Lung (tissue), 11 donors: ENCODE measurements at regions not wholly inside any gene's neighbourhood (a gene's known extent, or its start where the extent isn't known, plus 50 kb on each side); places are given as distances from the start of the nearest gene placed in this dataset.

ENCODE experiments used
- ATAC-seq: fragments of 200-7000 bp; cut with Tn5 transposase; one replicate; pipeline ENCODE4 v1.9.1; 2020; ENCODE audit warnings: moderate number of reproducible peaks; ENCODE audit not compliant: insufficient read depth, low FRiP score
- DNase-seq, 3 donors: peaks; one replicate each; pipeline ENCODE4 v3.0.0-alpha.2; 2013 to 2017
- H3K27ac ChIP-seq, 2 donors: one replicate each; pipeline ENCODE4 v1.5.1; 2013; ENCODE audit warnings: mild to moderate bottlenecking in 2 of 2, moderate library complexity in 2 of 2, control low read depth in 1 of 2, inconsistent platforms in 1 of 2, low read depth in 1 of 2, low read length in 1 of 2
- H3K27me3 ChIP-seq, 3 donors: one replicate each; pipeline ENCODE4 v1.5.1; 2013; ENCODE audit warnings: low read length in 2 of 3; ENCODE audit not compliant: control insufficient read depth in 3 of 3, insufficient read depth in 3 of 3
- H3K36me3 ChIP-seq, 4 donors: one replicate each; pipeline ENCODE4 v1.5.1; 2013; ENCODE audit warnings: low read length in 4 of 4, mild to moderate bottlenecking in 1 of 4, moderate library complexity in 1 of 4; ENCODE audit not compliant: control insufficient read depth in 4 of 4, insufficient read depth in 4 of 4
- H3K4me1 ChIP-seq, 5 donors: one replicate each; pipeline ENCODE4 v1.5.1; 2013; ENCODE audit warnings: low read length in 5 of 5, mild to moderate bottlenecking in 2 of 5, moderate library complexity in 1 of 5; ENCODE audit not compliant: control insufficient read depth in 5 of 5, insufficient read depth in 5 of 5
- H3K4me3 ChIP-seq: one replicate; pipeline ENCODE4 v1.5.1; 2013; ENCODE audit warnings: mild to moderate bottlenecking, control low read depth, moderate library complexity
- H3K9ac ChIP-seq, 2 donors: one replicate each; pipeline ENCODE4 v1.5.1; 2013; ENCODE audit warnings: low read length in 2 of 2, control low read depth in 1 of 2; ENCODE audit not compliant: insufficient read depth in 1 of 2
- H3K9me3 ChIP-seq, 4 donors: one replicate each; pipeline ENCODE4 v1.5.1; 2013; ENCODE audit warnings: low read length in 3 of 4, mild to moderate bottlenecking in 1 of 4, moderate library complexity in 1 of 4; ENCODE audit not compliant: control insufficient read depth in 4 of 4, insufficient read depth in 3 of 4
- WGBS, 2 donors: extraction: QIAGEN DNeasy Blood & Tissue Kit; methylation state at CpG; one replicate each; pipeline ENCODE4 v1.1.7; 2013; 5-methylcytosine and 5-hydroxymethylcytosine counted together
- TF ChIP-seq, protein P1 (sequence below): IDR thresholded peaks from 2 replicates; pipeline ENCODE4 v1.5.1; 2012; ENCODE audit warnings: mild to moderate bottlenecking; ENCODE audit errors: control extremely low read depth, extremely low read depth
- donor health status: control.
- donor health status: control.
- donor health status: Bipolar disorder and iron deficiency.
- donor health status: healthy.
- donor health status: DM: yes; HTN: yes; CAD: no.

DNA sequence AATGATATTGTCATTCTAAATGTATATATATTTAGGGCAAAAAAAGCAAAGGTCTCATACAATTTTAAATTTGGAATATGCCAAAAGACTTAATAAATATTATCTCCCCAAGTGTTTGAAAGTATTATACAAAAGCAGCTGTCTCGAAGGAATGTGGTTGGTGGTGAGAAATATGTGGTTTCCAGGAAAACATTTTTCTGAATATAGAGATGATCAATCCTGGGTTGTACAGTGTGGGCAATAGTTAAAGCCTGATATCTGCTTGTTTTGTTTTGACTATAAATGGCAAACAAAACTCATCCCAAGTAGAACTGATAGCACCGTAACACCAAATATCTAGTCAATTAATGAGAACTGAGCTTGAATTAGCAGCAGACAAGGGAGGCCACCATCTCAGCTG lies 391.8 kb upstream of the CD180 start:
- Histone ChIP-seq H3K4me3 (no peak overlapping the region), H3K9me3 (no peaks in the 10 kb centered on the region), H3K9ac (no peak overlapping the region), H3K4me1 (peaks cover 0 to 5% (median 0%) of the 10 kb centered on the region in 5 donors), H3K27me3 (no peaks in the 10 kb centered on the region), H3K27ac (no peak overlapping the region), H3K36me3 (no peaks in the 10 kb centered on the region)
- WGBS, 2 donors: 48 to 80% methylated on average over 2 of the region's 2 CpGs
- DNase-seq: no peak
- TF ChIP-seq, protein P1, sequence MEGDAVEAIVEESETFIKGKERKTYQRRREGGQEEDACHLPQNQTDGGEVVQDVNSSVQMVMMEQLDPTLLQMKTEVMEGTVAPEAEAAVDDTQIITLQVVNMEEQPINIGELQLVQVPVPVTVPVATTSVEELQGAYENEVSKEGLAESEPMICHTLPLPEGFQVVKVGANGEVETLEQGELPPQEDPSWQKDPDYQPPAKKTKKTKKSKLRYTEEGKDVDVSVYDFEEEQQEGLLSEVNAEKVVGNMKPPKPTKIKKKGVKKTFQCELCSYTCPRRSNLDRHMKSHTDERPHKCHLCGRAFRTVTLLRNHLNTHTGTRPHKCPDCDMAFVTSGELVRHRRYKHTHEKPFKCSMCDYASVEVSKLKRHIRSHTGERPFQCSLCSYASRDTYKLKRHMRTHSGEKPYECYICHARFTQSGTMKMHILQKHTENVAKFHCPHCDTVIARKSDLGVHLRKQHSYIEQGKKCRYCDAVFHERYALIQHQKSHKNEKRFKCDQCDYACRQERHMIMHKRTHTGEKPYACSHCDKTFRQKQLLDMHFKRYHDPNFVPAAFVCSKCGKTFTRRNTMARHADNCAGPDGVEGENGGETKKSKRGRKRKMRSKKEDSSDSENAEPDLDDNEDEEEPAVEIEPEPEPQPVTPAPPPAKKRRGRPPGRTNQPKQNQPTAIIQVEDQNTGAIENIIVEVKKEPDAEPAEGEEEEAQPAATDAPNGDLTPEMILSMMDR: no peak
- no peak for ATAC-seq

DNA sequence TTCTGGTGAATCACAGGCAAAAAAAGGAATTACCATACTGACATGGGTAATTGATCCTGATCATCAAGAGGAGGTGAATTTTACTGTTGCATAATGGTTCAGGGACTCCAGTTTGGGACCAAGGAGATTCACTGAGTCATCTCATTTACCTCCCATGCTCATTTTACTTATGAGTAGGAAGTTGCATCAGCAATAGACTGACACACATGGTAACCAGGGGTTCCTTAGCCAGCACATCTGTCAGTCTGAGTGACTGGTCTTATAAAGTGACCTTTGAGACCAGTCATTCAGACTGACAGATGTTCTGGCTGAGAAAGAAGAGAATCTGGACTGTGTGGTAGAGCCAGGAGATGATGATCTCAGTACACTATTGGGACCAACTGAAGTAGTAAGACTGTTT lies 384.6 kb upstream of the CD180 start:
- no peaks in the 10 kb centered on the region for H3K9me3 ChIP-seq
- H3K4me1 ChIP-seq: peaks cover 0 to 8% (median 5%) of the 10 kb centered on the region in 5 donors
- no peaks in the 10 kb centered on the region for H3K36me3 ChIP-seq
- ATAC-seq (no peak), DNase-seq (no peak)
- TF ChIP-seq, protein P1: no peak
- H3K27ac ChIP-seq: no peak overlapping the region
- no peak overlapping the region for H3K9ac ChIP-seq
- no peaks in the 10 kb centered on the region for H3K27me3 ChIP-seq
- no peak overlapping the region for H3K4me3 ChIP-seq

DNA sequence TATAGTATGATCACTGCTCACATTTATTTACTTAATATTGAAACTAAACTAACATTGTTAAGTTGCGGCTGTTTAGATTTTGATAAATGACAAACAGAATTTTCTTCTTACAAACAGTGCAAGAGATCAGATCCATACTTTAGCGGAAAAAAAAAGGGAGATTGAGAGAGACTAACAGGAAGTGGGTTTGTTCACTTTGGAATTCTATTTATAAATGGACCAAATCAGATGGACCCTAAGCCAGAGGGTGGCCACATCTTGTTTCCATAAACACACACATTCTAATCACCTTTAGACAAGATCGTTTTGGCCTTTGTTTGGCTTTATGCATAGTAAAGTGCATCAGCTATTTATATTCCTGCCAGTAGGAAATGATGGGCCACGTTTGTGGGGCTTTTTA lies 381.4 kb upstream of the CD180 start:
- no peak for ATAC-seq
- H3K27me3 ChIP-seq: no peaks in the 10 kb centered on the region
- H3K36me3 ChIP-seq: no peaks in the 10 kb centered on the region
- H3K4me1 ChIP-seq: peaks cover 0 to 11% (median 5%) of the 10 kb centered on the region in 5 donors
- peak in 2 of 3 donors; percentile 60 to 70 for DNase-seq
- H3K9ac ChIP-seq: no peak overlapping the region
- 52 to 62% methylated on average over 4 of the region's 4 CpGs for WGBS, 2 donors
- TF ChIP-seq, protein P1: no peak
- H3K27ac ChIP-seq: no peak overlapping the region
- H3K4me3 ChIP-seq: no peak overlapping the region
- H3K9me3 ChIP-seq: peaks cover 0 to 11% (median 4%) of the 10 kb centered on the region in 4 donors

DNA sequence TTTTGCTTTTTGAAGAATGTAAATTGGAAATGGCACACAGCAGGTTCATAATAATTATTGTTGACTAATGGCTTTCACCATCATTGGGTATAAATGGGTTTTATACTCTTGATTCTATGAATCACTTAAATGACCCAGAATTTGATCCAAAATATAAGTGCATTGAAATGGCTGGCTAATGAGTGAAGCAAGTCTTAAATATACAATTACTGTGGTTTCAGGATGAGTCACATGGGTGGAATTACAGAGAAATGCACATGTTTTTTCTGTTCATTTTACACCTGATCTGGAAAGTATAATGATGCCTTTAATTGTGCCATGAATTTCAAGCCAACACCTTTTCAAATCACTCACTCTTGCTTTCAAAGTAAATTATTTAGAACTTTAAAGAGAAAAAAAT lies 380.8 kb upstream of the CD180 start:
- ATAC-seq: no peak
- Histone ChIP-seq H3K9ac (no peak overlapping the region), H3K27ac (no peak overlapping the region), H3K36me3 (no peaks in the 10 kb centered on the region), H3K9me3 (peaks cover 0 to 11% (median 5%) of the 10 kb centered on the region in 4 donors), H3K27me3 (no peaks in the 10 kb centered on the region), H3K4me3 (no peak overlapping the region), H3K4me1 (peaks cover 0 to 11% (median 5%) of the 10 kb centered on the region in 5 donors)
- TF ChIP-seq, protein P1: no peak
- DNase-seq: no peak
